ENCODE measurements at regions not wholly inside any gene's neighbourhood (a gene's known extent, or its start where the extent isn't known, plus 50 kb on each side); places are given as distances from the start of the nearest gene placed in this dataset.

DNA sequence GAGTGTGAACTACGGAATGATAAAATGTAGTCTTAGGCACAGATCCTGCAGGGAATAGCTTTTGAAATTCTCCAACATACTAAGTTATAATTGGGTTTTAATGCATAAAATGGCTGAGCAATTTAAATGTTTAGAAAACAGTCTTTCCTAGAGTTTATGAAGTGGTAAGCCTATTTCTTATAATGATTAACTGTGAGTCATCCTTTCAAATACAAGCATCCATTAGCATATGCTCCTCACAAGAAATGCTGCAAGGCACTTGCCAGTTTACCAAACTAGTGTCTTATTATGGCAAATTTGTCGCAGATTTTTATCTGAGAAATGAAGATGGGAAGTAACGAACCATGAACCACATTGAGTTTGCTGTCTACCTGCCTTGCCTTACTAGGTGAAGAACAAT lies 101.3 kb upstream of the ESRRG start:
- Histone ChIP-seq H3K27me3 (no peaks in the 10 kb centered on the region), H3K4me1 (ENCODE audit: control insufficient read depth in 1 of 2, insufficient read depth in 1 of 2, low read depth in 1 of 2, low read length in 1 of 2) (no peaks in the 10 kb centered on the region), H3K27ac (no peak overlapping the region), H3K4me3 (ENCODE audit: low read depth in 1 of 2, low read length in 1 of 2) (no peak overlapping the region), H3K36me3 (no peaks in the 10 kb centered on the region), H3K9me3 (no peaks in the 10 kb centered on the region)
- no peak for TF ChIP-seq CTCF (IDR thresholded peaks at IDR 0.05)

- TF ChIP-seq CTCF (IDR thresholded peaks at IDR 0.05) = no peak
- H3K27ac ChIP-seq = no peak overlapping the region
- H3K9me3 ChIP-seq = no peaks in the 10 kb centered on the region
- H3K4me1 ChIP-seq (ENCODE audit: control insufficient read depth in 1 of 2, insufficient read depth in 1 of 2, low read depth in 1 of 2, low read length in 1 of 2) = no peaks in the 10 kb centered on the region
- no peaks in the 10 kb centered on the region for H3K36me3 ChIP-seq
- no peaks in the 10 kb centered on the region for H3K27me3 ChIP-seq
- H3K4me3 ChIP-seq (ENCODE audit: low read depth in 1 of 2, low read length in 1 of 2) = no peak overlapping the region
Measured at GRCh38 chr1:216823731-216824130, 100.5 kb upstream of the ESRRG start.

DNA sequence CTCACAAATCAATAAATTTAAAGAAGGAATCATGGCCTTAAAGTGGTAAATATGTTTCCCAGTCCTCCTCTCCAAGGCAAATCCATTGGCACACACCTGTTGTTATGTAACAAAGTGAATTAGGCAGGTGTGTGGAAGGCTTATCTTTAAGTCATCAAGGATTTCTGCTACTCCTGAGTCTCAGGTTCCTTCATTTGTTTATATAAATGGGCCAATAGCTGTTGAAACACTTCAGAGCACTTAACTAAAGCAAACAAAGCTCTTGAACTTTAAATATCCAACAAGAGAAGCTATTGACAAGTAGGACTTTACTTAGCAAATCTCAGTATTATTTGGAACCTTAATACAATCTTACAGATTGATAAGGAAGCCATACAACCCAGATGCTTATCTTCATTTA lies 99.3 kb upstream of the ESRRG start:
- TF ChIP-seq CTCF (IDR thresholded peaks at IDR 0.05) = no peak

GRCh38 chr1:216820345-216820744 lies 97.1 kb upstream of the ESRRG start:
- no peaks in the 10 kb centered on the region for H3K36me3 ChIP-seq
- H3K4me3 ChIP-seq (ENCODE audit: low read depth in 1 of 2, low read length in 1 of 2) = no peak overlapping the region
- no peaks in the 10 kb centered on the region for H3K27me3 ChIP-seq
- no peaks in the 10 kb centered on the region for H3K4me1 ChIP-seq (ENCODE audit: control insufficient read depth in 1 of 2, insufficient read depth in 1 of 2, low read depth in 1 of 2, low read length in 1 of 2)
- no peak for TF ChIP-seq CTCF (IDR thresholded peaks at IDR 0.05)
- H3K27ac ChIP-seq = no peak overlapping the region
- H3K9me3 ChIP-seq = no peaks in the 10 kb centered on the region

More for the DNA sequence above, 99.3 kb upstream of the ESRRG start:
- no peaks in the 10 kb centered on the region for H3K4me1 ChIP-seq (ENCODE audit: control insufficient read depth in 1 of 2, insufficient read depth in 1 of 2, low read depth in 1 of 2, low read length in 1 of 2)
- H3K27ac ChIP-seq = no peak overlapping the region
- H3K27me3 ChIP-seq = no peaks in the 10 kb centered on the region
- H3K4me3 ChIP-seq (ENCODE audit: low read depth in 1 of 2, low read length in 1 of 2) = no peak overlapping the region
- no peaks in the 10 kb centered on the region for H3K36me3 ChIP-seq
- H3K9me3 ChIP-seq = no peaks in the 10 kb centered on the region

- Histone ChIP-seq H3K9me3 (no peaks in the 10 kb centered on the region), H3K27ac (no peak overlapping the region), H3K4me1 (ENCODE audit: control insufficient read depth in 1 of 2, insufficient read depth in 1 of 2, low read depth in 1 of 2, low read length in 1 of 2) (no peaks in the 10 kb centered on the region), H3K36me3 (no peaks in the 10 kb centered on the region), H3K27me3 (no peaks in the 10 kb centered on the region), H3K4me3 (ENCODE audit: low read depth in 1 of 2, low read length in 1 of 2) (no peak overlapping the region)
- TF ChIP-seq CTCF (IDR thresholded peaks at IDR 0.05) = no peak
Measured at GRCh38 chr1:216818284-216818683, 95.1 kb upstream of the ESRRG start.
